Endodermal cell (in vitro differentiated cells): ENCODE measurements at regions not wholly inside any gene's neighbourhood (a gene's known extent, or its start where the extent isn't known, plus 50 kb on each side); places are given as distances from the start of the nearest gene placed in this dataset.

Experiments
- DNase-seq: peaks from one replicate; pipeline ENCODE4 v3.0.0-alpha.2; 2017
- H3K27ac ChIP-seq: 2 replicates; pipeline ENCODE4 v1.5.1; 2013; ENCODE audit warnings: mild to moderate bottlenecking, low read depth, low read length, moderate library complexity
- H3K27me3 ChIP-seq: 2 replicates; pipeline ENCODE4 v1.6.1; 2013; ENCODE audit warnings: mild to moderate bottlenecking, low read length, moderate library complexity; ENCODE audit not compliant: insufficient read depth, control insufficient read depth, poor library complexity, severe bottlenecking
- H3K36me3 ChIP-seq: 2 replicates; pipeline ENCODE4 v1.7.0; 2013; ENCODE audit warnings: mild to moderate bottlenecking, low read length, moderate library complexity; ENCODE audit not compliant: control insufficient read depth, insufficient read depth
- H3K4me1 ChIP-seq: one replicate; pipeline ENCODE4 v1.7.0; 2013; ENCODE audit warnings: low read length; ENCODE audit not compliant: control insufficient read depth, insufficient read depth
- H3K4me3 ChIP-seq: 2 replicates; pipeline ENCODE4 v1.5.1; 2013; ENCODE audit warnings: mild to moderate bottlenecking, low read length, moderate library complexity
- H3K9ac ChIP-seq: 2 replicates; pipeline ENCODE4 v1.6.1; 2013; ENCODE audit warnings: mild to moderate bottlenecking, low read length, moderate library complexity; ENCODE audit not compliant: poor library complexity, severe bottlenecking; ENCODE audit errors: extremely low read depth
- H3K9me3 ChIP-seq: 2 replicates; pipeline ENCODE4 v1.6.1; 2013; ENCODE audit warnings: mild to moderate bottlenecking, low read length, moderate library complexity; ENCODE audit not compliant: control insufficient read depth
- H3K27ac Mint-ChIP-seq: 2 replicates; pipeline ENCODE4 v1.8.0; 2020; ENCODE audit warnings: mixed read lengths
- H3K27me3 Mint-ChIP-seq: 2 replicates; pipeline ENCODE4 v1.8.0; 2021; ENCODE audit warnings: mild to moderate bottlenecking, mixed read lengths; ENCODE audit not compliant: insufficient read depth
- H3K36me3 Mint-ChIP-seq: 2 replicates; pipeline ENCODE4 v1.8.0; 2020; ENCODE audit warnings: low read depth, mixed read lengths
- H3K4me1 Mint-ChIP-seq: 2 replicates; pipeline ENCODE4 v1.8.0; 2020; ENCODE audit warnings: mixed read lengths
- H3K4me3 Mint-ChIP-seq: 2 replicates; pipeline ENCODE4 v1.8.0; 2020; ENCODE audit warnings: mild to moderate bottlenecking, moderate library complexity, mixed read lengths
- H3K9me3 Mint-ChIP-seq: 2 replicates; pipeline ENCODE4 v1.8.0; 2020; ENCODE audit warnings: mild to moderate bottlenecking, mixed read lengths
- WGBS, 2 experiments: methylation state at CpG; one replicate each; pipeline versions ENCODE4 v1.1.5 to v1.1.7; 2013; ENCODE audit warnings: missing lambda C conversion rate in 2 of 2, mixed read lengths in 1 of 2; ENCODE audit not compliant: insufficient coverage in 1 of 2, insufficient read length in 1 of 2; 5-methylcytosine and 5-hydroxymethylcytosine counted together
- TF ChIP-seq, protein P1 (sequence below): fragments of 200-600 bp; sonication (generic); conservative IDR thresholded peaks from 2 replicates; pipeline ENCODE4 v1.5.0; 2021; ENCODE audit warnings: antibody characterized with exemption, mild to moderate bottlenecking

DNA sequence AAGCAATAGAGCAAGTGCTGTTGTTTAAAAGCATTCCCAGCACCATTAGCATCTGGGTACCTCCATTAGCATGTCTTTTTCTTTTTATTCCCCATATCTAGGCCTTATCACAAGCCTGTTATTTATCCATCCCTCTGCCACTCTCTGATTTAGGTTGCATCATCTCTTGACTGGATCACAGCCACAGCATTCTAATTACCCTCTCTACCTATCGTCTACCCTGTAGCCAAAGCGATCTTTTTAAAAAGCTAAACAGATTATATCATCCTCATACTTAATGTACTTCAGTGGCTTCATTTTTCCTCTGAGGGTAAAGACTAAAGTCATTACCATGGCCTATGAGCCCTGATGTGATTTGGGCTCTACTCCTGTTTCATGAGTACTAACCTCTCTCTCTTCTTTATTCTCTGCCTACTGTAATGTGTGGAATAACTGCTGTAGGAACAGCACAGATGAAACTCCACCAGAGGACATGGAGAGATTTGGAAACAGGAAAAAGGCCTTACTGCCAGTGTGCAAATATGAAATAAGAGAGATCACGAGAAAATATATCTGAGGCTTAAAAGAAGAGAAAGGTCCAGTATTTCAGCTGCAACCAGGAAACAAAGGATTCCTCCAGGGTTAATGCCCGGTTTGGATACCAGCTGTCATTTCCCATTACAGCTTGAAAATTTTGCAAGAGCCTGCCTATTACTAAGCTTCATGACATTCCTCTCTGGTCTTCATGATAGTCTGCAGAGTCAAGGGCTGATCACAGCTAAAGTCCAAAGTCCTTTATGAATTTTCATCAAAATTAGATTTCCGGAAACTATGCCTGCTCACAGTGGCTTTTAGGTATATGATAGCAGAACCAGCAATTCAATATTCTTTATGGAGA, 422.5 kb upstream of the PDE3A start:
- TF ChIP-seq, protein P1, sequence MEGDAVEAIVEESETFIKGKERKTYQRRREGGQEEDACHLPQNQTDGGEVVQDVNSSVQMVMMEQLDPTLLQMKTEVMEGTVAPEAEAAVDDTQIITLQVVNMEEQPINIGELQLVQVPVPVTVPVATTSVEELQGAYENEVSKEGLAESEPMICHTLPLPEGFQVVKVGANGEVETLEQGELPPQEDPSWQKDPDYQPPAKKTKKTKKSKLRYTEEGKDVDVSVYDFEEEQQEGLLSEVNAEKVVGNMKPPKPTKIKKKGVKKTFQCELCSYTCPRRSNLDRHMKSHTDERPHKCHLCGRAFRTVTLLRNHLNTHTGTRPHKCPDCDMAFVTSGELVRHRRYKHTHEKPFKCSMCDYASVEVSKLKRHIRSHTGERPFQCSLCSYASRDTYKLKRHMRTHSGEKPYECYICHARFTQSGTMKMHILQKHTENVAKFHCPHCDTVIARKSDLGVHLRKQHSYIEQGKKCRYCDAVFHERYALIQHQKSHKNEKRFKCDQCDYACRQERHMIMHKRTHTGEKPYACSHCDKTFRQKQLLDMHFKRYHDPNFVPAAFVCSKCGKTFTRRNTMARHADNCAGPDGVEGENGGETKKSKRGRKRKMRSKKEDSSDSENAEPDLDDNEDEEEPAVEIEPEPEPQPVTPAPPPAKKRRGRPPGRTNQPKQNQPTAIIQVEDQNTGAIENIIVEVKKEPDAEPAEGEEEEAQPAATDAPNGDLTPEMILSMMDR, result no peak
- H3K9me3 Mint-ChIP-seq, result peaks cover 8% of the 10 kb centered on the region
- Histone ChIP-seq H3K4me3 (no peak overlapping the region), H3K9me3 (peaks cover 8% of the 10 kb centered on the region), H3K36me3 (no peaks in the 10 kb centered on the region), H3K9ac (no peak overlapping the region), H3K27ac (peak overlapping the region; percentile 40), H3K4me1 (no peaks in the 10 kb centered on the region), H3K27me3 (no peaks in the 10 kb centered on the region)
- DNase-seq, result no peak
- H3K27ac Mint-ChIP-seq, result no peak overlapping the region
- 92 to 97% methylated on average over 5 of the region's 5 CpGs for WGBS, 2 experiments
- H3K36me3 Mint-ChIP-seq, result no peaks in the 10 kb centered on the region
- H3K27me3 Mint-ChIP-seq, result peaks cover 2% of the 10 kb centered on the region
- H3K4me3 Mint-ChIP-seq, result no peak overlapping the region
- H3K4me1 Mint-ChIP-seq, result peaks cover 21% of the 10 kb centered on the region

DNA sequence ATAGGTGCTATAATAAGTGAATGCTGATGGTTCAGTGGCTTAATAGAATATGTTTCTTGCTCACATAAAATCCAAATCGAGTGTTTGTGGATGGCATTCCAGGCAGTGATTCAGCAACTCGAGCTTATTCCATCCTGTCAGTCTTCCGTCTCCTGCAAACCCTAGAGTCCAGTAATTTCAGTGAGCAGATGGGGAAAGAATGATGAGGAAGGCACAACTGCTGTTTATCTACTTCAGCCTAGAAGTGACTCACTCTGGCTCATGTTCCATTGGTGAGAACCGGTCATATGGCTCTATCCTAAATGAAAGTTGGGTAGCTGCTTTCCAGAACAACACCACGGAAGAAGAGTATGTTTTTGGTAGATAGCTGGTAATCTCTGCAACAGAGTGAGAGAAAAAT, 421.8 kb upstream of the PDE3A start:
- H3K36me3 Mint-ChIP-seq, result no peaks in the 10 kb centered on the region
- DNase-seq, result no peak
- TF ChIP-seq, protein P1, result no peak
- H3K9me3 ChIP-seq, result peaks cover 8% of the 10 kb centered on the region
- H3K4me1 ChIP-seq, result no peaks in the 10 kb centered on the region
- no peaks in the 10 kb centered on the region for H3K36me3 ChIP-seq
- H3K9ac ChIP-seq, result no peak overlapping the region
- peaks cover 8% of the 10 kb centered on the region for H3K9me3 Mint-ChIP-seq
- H3K27me3 ChIP-seq, result no peaks in the 10 kb centered on the region
- no peak overlapping the region for H3K27ac Mint-ChIP-seq
- H3K4me3 ChIP-seq, result no peak overlapping the region
- H3K27ac ChIP-seq, result no peak overlapping the region
- H3K27me3 Mint-ChIP-seq, result peaks cover 2% of the 10 kb centered on the region
- no peak overlapping the region for H3K4me3 Mint-ChIP-seq
- WGBS, 2 experiments, result 93 to 95% methylated on average over 4 to 5 of the region's 5 CpGs
- peaks cover 22% of the 10 kb centered on the region for H3K4me1 Mint-ChIP-seq

DNA sequence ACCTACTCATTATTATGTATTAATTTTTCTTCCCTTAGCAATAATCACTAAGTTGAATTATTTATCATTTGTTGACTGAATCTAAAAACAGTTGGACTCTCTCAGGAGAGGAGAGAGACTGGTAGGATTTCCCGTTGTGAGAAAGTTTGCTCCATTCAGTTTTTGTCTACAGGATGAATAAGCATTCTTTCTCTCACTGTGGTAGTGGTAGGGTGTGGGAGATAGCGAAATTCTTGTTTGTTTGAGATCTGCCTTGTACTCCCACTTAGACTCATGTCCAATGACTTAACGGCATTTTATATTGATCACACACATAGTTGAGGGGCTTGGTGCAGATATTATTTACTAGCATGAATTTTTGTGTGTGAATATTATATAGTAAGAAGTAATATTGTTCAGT, 421.0 kb upstream of the PDE3A start:
- H3K27ac Mint-ChIP-seq, result no peak overlapping the region
- Histone ChIP-seq H3K4me1 (no peaks in the 10 kb centered on the region), H3K4me3 (no peak overlapping the region), H3K27me3 (no peaks in the 10 kb centered on the region), H3K27ac (no peak overlapping the region), H3K9ac (no peak overlapping the region), H3K36me3 (no peaks in the 10 kb centered on the region), H3K9me3 (peaks cover 8% of the 10 kb centered on the region)
- WGBS, 2 experiments, result 75 to 93% methylated on average over 1 to 3 of the region's 3 CpGs
- TF ChIP-seq, protein P1, result no peak
- peaks cover 2% of the 10 kb centered on the region for H3K27me3 Mint-ChIP-seq
- DNase-seq, result no peak
- no peaks in the 10 kb centered on the region for H3K36me3 Mint-ChIP-seq
- peaks cover 8% of the 10 kb centered on the region for H3K9me3 Mint-ChIP-seq
- no peak overlapping the region for H3K4me3 Mint-ChIP-seq
- peaks cover 27% of the 10 kb centered on the region for H3K4me1 Mint-ChIP-seq
